SKM-1 treated with dmso at 0.1 percent for 144 hours (cell line): ENCODE measurements at regions not wholly inside any gene's neighbourhood (a gene's known extent, or its start where the extent isn't known, plus 50 kb on each side); places are given as distances from the start of the nearest gene placed in this dataset.

Source experiments
- DNase-seq: peaks from one replicate; lab custom pipeline; 2025; ENCODE audit not compliant: unreplicated experiment; lab: John Stamatoyannopoulos, UW

DNA sequence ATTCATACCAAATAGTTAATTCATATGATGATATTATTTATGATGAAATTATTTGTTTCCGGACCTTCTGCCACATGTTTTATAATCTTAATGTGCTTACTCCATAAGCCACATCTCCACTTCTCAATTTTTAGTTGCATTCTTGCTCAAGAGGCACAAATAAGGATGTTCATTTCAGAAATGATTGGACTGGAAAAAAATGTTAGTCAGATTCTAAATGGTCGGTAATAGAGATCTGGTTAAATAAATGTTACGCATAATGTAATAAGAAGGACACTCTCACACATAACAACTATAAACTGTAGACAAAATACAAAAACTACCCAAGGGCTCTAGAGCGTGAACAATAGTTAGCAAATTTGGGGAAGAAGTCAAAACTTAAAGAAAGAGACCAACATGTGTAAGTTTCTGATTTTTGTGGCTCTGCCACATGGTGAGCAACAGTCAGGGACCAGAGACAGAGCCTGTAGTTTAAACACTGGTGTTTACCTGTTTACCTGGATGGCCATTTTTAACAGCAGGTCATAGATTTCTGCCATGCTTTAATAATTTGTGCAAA lies 554.3 kb upstream of the CLINT1 start:
- no peak for DNase-seq

DNA sequence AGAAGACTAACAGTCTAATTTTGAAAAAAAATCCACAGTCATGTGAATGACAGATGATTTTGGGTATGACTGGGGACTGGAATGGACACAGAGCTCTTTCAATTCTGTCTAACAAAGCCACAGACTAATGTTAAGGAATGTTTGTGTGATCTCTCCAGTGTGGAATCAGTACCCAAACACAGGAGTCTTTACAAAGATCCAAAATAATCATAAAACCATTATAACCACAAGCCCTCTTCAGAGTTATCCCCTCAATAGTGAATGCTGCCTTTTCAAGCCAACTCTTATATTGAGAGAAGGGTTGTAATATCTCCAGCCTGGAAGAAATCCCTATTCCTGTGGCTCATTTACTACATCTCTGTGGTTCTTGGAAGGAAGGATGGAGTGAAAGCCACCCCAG lies 552.0 kb upstream of the CLINT1 start:
- DNase-seq: no peak

DNA sequence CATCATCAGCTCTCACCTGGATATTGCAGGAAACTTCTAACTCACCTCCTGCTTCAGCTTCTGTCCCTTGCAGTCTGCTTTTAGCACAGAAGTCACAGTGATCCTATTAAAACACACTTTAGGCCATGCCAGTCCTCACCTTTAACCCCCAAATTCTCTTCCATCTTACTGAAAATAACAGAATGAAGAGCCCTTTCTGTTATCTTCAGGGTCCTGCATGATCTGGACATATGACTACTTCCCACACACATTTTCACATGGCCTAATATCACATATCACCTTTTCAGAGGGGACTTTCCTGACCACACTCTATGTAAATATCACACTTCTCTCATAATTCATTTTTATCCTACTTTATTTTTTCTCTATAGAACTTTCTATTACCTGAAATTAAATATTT lies 550.6 kb upstream of the CLINT1 start:
- DNase-seq: no peak

DNA sequence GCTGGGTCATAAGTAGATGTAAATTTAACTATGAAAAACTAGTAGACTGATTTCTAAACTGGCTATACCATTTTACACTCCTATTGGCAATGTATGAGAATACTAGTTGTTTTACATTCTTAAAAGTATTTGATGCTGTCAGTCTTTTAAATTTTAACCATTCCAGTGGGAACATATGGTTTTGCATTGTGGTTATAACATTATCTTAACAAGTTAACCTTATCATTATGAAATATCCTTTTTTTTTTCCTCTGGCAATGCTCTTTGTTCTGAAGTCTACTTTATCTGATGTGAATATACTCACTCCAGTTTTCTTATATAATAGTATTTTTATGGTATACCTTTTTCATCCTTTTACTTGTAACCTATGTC lies 548.9 kb upstream of the CLINT1 start:
- no peak for DNase-seq

DNA sequence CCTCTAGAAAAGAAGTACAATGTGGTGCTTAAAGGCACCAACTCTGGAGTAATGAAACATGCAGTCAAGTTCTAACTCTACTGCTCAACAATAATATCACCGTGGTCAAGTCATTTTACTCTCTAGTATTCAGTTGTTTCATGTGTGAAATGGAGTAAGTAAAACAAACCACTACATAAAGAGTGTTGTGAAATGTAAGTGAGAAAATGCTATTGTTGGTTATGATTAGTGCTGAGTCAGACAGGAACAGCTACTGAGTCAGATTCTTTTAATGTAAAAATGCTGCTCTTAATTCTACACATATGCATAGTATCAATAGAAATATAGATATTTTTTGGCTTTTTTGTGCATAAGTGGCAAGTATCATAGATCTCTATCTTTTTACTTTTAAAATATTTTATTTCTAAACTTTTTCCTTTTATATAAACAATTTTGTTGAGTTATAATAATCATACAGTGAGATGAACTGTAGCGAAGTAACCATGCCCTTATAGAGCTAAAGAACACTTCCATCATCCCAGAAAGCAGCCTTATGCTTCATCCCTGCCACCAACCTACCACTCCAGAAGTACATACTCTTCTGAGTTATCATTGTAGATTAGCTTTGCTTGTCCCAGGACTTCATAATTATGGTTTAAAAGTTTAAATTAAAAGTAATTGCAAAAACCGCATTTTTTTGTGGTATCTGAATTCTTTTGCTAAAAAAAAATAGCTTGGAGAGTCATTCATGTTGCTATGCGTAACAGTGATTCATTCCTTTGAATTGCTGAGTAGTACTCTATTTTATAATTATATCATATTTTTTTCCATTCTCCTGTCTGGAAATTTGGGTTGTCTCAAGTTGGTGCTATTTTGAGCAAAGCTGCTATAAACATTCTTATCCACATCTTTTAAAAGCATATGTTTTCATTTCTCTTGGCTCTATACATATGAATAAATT lies 548.2 kb upstream of the CLINT1 start:
- no peak for DNase-seq

DNA sequence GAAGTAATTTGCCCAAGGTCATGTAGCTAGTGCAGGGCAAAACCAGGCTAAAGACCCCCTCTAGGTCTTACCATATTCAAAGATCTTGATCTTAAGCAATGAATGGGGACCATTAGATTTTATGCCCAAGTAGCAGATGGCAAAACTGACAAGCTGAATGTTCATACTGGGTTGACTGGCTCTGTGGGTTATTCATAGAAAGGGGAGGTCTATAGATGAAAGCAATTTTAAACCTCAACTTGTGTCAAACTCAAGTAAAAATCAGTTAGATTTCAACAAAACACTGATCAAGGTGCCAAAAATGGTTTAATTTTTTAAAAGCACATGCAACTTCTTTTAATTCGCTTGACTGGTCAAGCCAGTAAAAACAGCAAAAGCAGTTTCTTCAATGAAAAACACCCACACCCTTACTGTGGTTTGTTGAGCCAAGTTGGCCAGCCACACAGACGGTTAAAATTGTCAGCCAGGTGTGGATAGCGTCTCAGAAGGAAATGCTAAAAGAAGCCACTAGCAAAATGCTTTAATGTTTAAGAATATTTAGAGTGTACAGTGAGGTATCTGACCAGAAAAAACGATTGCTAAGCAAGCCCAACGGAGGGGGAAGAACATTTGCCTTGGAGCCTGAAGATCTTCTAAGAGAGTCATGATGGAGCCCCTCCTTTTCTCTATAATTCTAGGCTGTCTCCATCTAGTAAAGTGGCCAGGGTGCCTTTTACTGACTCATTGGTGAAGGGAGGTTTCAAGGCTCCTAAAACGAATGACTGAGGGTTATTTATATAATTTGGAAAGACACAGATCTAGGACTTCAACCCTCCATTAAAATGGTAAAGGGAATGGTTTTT lies 539.6 kb upstream of the CLINT1 start:
- no peak for DNase-seq

DNA sequence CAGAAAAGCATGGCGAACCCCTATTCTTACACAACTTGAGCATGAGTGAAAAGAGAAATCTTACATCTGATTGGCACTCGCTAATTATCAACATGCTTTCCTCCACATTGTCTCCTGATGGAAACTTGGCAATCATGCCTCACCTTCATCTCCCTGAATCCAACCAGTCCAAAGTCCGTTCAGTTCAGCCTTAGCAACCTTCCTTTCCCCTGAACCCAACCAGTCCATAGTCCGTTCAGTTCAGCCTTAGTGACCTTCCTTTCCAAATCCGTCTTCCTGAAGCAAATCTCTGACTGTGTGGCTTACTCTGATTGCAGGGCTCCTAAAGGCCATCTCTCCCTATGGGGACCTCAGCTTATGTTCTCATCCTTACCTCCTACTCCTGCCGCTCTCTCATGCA lies 538.3 kb upstream of the CLINT1 start:
- DNase-seq: no peak

DNA sequence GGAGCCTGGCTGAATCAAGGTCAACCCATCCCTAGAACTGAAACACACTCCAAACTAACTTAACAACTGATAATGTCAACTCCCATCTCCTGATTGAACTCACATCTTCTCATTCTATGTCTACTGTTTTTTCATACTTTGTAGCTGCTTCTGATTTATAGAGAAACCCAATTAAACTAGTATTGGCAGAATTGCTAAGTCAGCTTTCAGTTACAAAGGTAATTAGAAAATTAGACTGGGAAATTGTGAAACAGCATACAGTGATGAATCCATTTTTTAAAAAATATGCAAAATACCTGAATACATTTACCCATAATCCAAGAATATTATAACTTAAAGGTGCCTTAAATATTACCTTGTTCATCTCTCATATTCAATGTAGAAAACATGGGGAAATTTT lies 535.2 kb upstream of the CLINT1 start:
- DNase-seq: no peak

DNA sequence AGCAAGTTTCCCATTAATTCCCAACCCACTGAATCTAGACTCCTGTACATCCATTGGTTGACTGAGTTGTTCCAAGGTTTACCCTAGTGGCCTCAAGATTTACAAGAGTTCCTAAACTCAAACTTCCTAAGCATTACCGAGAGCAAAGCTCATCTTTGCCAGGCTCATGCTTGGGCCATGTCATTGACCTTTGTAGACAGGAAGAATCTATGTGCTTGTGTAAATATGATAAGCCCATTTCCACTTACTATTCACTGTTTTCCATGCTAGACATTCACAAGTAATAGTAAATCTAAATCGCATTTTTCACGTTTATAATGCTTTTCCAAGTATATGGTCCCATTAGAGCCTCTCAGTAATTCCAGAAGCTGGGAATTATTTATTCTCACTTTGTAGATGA lies 534.5 kb upstream of the CLINT1 start:
- no peak for DNase-seq

DNA sequence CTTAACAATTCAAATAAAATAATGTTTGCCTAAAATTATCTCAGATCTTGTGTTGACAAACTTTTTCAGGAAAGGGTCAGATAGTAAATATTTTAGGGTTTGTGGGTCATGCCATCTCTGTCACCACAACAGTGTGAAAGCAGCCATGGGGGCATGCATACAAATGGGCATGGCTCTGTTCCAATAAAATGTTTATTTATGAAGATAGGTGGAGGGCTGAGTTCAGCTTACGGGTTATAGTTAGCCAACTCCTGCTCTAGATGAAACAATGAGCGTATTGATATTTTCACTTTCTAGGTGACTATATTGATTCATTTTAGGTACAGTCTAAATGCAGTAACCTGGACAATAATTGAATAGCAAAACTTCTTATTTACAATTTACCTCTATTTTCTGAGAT lies 533.8 kb upstream of the CLINT1 start:
- no peak for DNase-seq

DNA sequence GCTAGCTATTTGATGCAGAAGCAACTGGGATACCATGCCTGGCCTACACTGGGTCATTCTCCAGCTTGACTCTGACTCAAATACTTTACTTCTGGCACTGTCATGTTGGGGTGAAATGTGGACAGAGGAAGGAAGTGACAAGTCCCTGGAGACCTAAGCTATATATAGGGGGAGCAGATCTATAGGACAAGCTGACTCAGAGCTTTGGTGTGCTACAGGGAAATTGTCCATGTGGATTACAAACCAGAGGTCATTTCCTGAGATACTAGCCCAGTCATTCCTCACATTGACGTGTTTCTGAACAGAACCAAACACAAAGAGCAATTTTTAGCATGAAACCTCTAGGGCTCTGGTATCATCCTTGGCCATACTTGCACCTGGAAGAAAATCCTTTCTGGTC lies 531.6 kb upstream of the CLINT1 start:
- DNase-seq: no peak

DNA sequence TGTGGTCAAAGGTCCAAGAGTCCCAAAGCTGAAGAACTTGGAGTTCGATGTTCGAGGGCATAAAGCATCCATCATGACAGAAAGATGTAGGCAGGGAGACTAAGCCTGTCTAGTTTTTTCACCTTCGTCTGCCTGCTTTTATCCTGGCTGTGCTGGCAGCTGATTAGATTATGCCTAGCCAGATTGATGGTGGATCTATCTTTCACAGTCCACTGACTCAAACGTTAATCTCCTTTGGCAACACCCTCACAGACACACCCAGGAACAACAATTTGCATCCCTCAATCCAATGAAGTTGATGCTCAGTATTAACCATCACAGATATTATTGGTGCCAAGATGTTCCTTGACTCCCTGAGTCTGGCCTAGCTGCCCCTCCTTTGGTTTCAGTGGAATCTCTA lies 530.8 kb upstream of the CLINT1 start:
- DNase-seq: no peak

DNA sequence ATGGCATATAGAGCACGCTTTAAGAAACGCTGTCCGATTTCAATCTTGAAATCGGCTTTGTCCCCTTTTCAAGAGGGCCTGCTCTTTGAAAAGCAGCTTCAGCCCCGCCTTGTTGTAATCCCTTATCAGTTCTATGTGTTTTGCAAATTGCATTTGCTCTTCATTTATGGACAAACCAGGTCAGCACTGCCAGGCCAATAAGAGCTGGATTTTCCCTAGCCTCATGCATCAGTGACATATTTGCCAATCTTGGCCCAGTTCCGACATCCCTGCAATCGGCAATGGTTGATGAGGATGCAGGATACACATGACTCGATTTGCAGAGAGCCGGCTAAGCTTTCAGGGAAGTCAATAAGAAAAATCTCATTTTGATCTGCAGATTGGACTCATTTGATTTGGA lies 529.1 kb upstream of the CLINT1 start:
- DNase-seq: no peak

DNA sequence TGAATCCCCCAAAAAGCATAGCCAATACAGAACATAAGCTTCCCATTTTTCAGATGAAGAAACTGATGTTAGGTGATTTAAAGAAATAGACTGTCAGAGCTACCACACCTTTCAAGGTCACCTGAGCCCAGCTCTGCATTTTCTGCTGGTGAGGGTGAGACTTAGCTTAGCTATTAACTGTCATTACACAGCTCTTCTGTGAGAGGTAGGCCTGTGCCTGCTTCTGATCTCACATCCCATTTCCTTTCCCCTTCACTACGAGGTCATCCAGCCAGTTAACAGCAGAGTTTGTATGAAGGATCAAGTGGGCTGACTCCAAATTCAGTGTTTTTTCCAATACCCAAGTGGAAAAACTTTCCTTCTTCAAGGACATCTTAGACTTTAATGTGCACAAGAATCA lies 528.6 kb upstream of the CLINT1 start:
- no peak for DNase-seq

DNA sequence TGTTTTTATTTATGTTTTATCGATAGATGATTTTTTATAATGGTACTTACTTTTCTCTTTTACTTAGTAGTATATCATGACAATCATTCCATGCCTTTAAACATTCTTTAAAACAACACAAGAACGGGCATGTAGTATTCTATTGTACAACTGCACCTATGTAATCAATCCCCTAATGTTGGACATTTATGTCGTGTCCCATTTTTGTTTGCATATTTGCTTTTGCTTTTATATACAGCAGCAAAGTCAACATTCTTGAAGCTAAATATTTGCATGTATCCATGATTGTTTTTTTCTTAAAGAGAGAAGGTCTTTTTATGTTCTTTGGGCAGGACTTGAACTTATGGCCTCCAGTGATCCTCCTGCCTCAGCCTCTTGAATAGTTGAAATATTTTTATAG lies 527.0 kb upstream of the CLINT1 start:
- DNase-seq: no peak

DNA sequence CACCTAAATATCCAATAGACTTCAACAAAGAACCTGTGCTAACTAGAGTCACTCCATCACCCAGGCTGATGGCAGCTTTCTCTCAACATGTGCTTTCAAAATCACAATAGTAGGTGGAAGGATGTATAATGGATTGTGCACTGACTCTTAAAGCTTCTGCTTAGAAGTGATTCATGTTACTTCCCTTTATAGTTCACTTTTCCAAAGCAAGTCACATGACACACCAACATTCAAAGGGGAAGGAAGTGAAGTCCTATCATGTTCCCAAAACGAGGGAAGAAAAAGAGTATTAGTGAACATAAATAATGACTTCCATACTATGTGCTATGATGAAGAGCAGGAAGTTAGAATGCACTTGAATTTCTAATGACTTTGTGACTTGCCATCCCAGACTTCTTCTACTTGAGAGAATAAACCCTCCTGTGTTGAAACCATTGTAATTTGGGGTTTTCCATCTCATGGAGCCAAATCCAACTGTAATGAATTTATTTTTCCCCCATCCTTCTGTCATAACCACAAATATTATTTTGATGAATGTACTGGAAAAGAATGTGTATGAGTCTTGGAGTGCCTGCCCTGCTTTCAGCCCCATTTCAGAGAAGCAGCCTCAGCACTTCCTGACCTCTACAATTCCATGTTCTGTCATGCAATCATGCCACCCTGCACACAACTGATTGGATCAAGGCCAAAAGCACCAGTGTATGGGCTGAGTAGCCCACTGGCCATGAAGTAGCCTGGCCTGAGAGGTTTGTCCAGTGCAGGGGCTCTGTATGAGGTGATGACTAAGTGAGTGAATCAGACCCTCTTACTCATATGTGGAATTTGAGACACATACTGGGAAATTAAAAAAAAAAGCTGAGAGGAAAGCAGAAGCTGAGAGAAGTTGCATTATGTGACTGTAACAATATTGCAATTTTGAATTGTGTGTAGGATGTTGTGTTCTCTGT lies 525.9 kb upstream of the CLINT1 start:
- DNase-seq: no peak

DNA sequence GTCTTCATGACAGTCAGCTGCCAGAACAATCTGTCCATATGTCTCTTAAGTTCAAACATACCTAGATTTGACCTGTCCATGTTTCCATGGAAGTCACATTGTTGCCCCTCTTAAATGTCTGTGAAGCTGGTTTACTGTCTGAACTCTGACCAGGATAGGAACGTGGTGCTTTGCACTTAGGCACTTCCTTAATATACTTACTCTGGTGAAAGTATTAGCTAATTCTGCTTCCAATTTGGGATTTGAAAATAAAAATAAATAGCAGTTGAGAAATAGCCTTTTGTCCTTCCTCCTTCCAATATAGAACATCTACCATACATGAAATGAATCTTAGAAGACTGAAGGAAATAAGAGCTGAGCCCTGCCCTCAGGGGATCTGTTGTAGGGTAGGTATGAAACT lies 524.5 kb upstream of the CLINT1 start:
- no peak for DNase-seq

DNA sequence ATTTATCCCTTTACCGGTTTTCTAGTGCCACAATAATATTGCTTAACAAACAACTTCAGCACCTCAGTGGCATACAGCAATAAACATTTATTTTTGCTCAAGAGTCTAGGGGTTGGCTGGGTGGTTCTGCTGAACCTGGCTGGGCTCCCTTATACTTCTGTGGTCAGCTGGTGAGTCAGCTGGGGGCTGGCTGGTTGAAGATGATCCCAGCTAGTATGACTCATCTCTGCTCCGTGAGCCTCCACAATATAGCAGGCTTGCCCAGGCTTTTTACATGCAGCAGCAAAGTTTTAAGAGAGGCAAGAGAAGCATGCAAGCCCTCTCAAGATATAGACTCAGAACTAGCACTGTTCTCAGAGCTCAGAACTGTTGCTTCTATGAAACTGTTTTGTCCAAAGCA lies 523.5 kb upstream of the CLINT1 start:
- DNase-seq: peak; percentile 61

DNA sequence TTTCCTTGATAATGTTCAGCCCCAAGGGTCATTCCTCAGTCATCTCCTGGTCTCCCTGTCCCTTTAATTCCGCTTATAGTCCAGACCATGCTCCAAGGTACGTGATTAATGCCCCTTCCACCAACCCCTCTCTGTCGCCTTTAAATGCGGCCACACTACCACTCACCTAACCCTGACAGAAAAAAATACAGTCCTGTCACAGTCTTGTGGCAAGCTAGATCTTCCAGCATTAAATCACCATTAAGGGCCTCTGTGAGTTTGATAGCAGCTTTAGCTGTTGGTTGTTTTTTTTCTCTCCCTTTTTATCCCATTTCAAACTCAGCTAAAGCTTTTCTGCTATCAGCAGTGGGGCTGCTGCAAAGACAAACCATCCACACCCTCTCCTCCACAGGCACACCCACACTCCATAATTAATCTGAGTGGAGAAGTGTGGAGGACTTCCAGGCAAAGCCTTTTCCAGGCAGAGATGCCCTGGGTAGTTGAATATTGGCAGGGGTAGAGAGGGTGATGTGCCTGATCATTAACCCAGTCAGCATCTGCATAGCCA lies 522.7 kb upstream of the CLINT1 start:
- DNase-seq: no peak

DNA sequence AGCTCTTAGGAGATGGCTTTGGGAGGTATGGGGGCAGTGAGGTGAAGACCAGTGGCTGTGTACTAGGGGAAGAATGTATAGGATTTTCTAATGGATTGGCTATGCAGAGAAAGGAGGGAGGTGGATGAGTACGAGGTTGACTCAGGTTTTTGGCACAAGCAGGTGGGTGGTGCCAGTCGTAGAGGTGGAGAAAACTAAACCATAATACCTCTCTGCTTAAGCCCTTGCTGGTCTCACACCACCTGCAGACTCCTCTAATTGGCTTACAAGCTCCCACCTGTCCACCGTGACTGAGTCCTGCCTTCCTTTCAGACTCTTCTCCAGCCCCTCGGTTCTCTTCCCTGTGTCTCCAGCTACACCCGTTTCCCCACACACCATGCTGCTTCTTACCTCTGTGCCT lies 521.7 kb upstream of the CLINT1 start:
- DNase-seq: no peak

DNA sequence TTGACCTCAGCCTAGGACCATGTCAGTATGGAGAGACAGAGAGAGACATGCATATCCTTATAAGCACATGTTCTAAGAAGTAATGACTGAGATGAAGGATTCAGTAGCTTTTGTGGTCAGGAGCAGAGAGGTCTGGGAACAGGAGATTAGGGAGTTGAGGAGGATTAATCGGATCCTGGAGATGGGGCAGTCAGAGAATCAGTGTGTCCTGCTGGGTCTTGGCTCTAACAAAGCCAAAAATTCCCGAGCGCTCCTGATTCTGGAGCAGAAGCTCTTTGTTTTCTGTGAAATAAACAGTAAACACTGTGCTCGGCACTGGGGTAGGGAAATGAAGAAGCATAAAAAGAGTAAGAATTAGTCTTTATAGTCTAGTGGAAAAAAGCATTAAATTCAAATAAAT lies 520.0 kb upstream of the CLINT1 start:
- no peak for DNase-seq
